HepG2 (cell line): ENCODE measurements at regions not wholly inside any gene's neighbourhood (a gene's known extent, or its start where the extent isn't known, plus 50 kb on each side); places are given as distances from the start of the nearest gene placed in this dataset.

ENCODE experiments used
- IKZF1 ChIP-seq: fragments of 450-650 bp; IDR thresholded peaks from 2 replicates; pipeline ENCODE4 v1.7.1; 2016
- NFIC ChIP-seq: IDR thresholded peaks from 2 replicates; pipeline ENCODE4 v1.6.1; 2012; ENCODE audit warnings: mild to moderate bottlenecking, low read length, inconsistent platforms
- TCF12 ChIP-seq, 2 experiments: fragments of 450-650 bp in 1 of 2; sonication (generic) in 1 of 2; formaldehyde crosslinking in 1 of 2; IDR thresholded peaks; 2 replicates each; pipeline versions ENCODE4 v1.6.1 to v1.8.0; 2017 to 2022; ENCODE audit warnings: antibody characterized with exemption in 1 of 2, mild to moderate bottlenecking in 1 of 2, missing genetic modification reagents in 1 of 2, moderate library complexity in 1 of 2
- TCF7L2 ChIP-seq: IDR thresholded peaks from 2 replicates; pipeline ENCODE4 v1.6.1; 2011; ENCODE audit warnings: mild to moderate bottlenecking, low read depth, low read length, moderate library complexity
- ZNF207 ChIP-seq: fragments of 450-650 bp; IDR thresholded peaks from 2 replicates; pipeline ENCODE4 v1.6.1; 2016; ENCODE audit warnings: antibody characterized with exemption, borderline replicate concordance
- ZNF589 ChIP-seq: sonication (generic); formaldehyde crosslinking; conservative IDR thresholded peaks from 2 replicates; pipeline ENCODE4 v1.8.0; 2022; ENCODE audit warnings: mild to moderate bottlenecking, moderate library complexity, missing genetic modification reagents
- TF ChIP-seq, protein P1 (sequence below): sonication (generic); formaldehyde crosslinking; IDR thresholded peaks from 2 replicates; pipeline ENCODE4 v1.5.0; 2020; ENCODE audit warnings: mild to moderate bottlenecking, missing genetic modification reagents, moderate library complexity
- TF ChIP-seq, protein P2 (sequence below): sonication (generic); formaldehyde crosslinking; IDR thresholded peaks from 2 replicates; pipeline ENCODE4 v1.8.1; 2023; ENCODE audit warnings: missing genetic modification reagents, inconsistent platforms, borderline replicate concordance

DNA sequence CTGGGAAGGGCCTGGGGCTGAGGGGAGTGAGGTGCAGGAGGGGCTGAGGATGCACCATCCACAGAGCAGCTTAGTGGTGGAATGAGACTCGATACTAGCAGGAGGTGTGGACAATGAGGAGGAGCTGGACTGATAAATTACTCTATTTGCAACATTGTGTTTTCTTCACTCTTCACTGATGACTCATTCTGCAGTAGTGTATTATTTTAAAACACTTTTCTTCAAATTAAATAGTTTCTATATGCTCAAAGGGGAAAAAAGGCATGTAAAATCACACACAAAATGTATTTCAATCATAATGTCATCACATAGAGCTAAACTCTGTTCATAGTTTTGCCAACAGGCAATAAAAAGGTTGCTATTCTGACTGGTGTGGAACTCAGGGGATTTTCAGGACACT is 467.0 kb upstream of the CTSO start:
- TF ChIP-seq NFIC, result no peak
- TF ChIP-seq, protein P1, sequence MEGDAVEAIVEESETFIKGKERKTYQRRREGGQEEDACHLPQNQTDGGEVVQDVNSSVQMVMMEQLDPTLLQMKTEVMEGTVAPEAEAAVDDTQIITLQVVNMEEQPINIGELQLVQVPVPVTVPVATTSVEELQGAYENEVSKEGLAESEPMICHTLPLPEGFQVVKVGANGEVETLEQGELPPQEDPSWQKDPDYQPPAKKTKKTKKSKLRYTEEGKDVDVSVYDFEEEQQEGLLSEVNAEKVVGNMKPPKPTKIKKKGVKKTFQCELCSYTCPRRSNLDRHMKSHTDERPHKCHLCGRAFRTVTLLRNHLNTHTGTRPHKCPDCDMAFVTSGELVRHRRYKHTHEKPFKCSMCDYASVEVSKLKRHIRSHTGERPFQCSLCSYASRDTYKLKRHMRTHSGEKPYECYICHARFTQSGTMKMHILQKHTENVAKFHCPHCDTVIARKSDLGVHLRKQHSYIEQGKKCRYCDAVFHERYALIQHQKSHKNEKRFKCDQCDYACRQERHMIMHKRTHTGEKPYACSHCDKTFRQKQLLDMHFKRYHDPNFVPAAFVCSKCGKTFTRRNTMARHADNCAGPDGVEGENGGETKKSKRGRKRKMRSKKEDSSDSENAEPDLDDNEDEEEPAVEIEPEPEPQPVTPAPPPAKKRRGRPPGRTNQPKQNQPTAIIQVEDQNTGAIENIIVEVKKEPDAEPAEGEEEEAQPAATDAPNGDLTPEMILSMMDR (CRISPR knock-in tag), result no peak
- TF ChIP-seq IKZF1, result no peak
- TF ChIP-seq, protein P2, sequence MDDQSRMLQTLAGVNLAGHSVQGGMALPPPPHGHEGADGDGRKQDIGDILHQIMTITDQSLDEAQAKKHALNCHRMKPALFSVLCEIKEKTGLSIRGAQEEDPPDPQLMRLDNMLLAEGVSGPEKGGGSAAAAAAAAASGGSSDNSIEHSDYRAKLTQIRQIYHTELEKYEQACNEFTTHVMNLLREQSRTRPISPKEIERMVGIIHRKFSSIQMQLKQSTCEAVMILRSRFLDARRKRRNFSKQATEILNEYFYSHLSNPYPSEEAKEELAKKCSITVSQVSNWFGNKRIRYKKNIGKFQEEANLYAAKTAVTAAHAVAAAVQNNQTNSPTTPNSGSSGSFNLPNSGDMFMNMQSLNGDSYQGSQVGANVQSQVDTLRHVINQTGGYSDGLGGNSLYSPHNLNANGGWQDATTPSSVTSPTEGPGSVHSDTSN (CRISPR knock-in tag), result no peak
- no peak for TF ChIP-seq ZNF207
- TF ChIP-seq TCF7L2, result no peak
- no peak for TF ChIP-seq ZNF589 (CRISPR knock-in tag)
- no peak for TF ChIP-seq TCF12 (IDR thresholded peaks at IDR 0.05)
- TF ChIP-seq TCF12 (CRISPR knock-in tag; IDR thresholded peaks at IDR 0.05), result no peak
